Stimulated activated CD4-positive, alpha-beta T cell treated with anti-CD3 and anti-CD28 coated beads, Interleukin-15, amount 100 ng/mL, for 48 hours (primary cell): ENCODE measurements at regions not wholly inside any gene's neighbourhood (a gene's known extent, or its start where the extent isn't known, plus 50 kb on each side); places are given as distances from the start of the nearest gene placed in this dataset.

Source experiments
- DNase-seq, 2 donors: peaks; one replicate each; pipeline ENCODE4 v3.0.0-alpha.2; 2020; ENCODE audit warnings: low read depth in 2 of 2

- DNase-seq = no peak
Observed at GRCh38 chr7:7118822-7119221, 63.5 kb upstream of the C1GALT1 start.

- DNase-seq = no peak
Observed at GRCh38 chr7:7119729-7120128, 62.6 kb upstream of the C1GALT1 start.

GRCh38 chr7:7122033-7122478 is 60.3 kb upstream of the C1GALT1 start:
- no peak for DNase-seq

GRCh38 chr7:7122701-7123281 is 59.6 kb upstream of the C1GALT1 start:
- no peak for DNase-seq

- no peak for DNase-seq
Observed at GRCh38 chr7:7125963-7126362, 56.4 kb upstream of the C1GALT1 start.

- no peak for DNase-seq
Observed at GRCh38 chr7:7127773-7128172, 54.6 kb upstream of the C1GALT1 start.

- DNase-seq = no peak
Observed at GRCh38 chr7:7129381-7129780, 53.0 kb upstream of the C1GALT1 start.

- DNase-seq = no peak
Observed at GRCh38 chr7:7131273-7131672, 51.1 kb upstream of the C1GALT1 start.
